ENCODE measurements at regions not wholly inside any gene's neighbourhood (a gene's known extent, or its start where the extent isn't known, plus 50 kb on each side); places are given as distances from the start of the nearest gene placed in this dataset.

- DNase-seq = no peak
Measured at GRCh38 chr5:159602434-159602833, 272.1 kb upstream of the IL12B start.

GRCh38 chr5:159605585-159605984 lies 275.3 kb upstream of the IL12B start:
- no peak for DNase-seq

DNA sequence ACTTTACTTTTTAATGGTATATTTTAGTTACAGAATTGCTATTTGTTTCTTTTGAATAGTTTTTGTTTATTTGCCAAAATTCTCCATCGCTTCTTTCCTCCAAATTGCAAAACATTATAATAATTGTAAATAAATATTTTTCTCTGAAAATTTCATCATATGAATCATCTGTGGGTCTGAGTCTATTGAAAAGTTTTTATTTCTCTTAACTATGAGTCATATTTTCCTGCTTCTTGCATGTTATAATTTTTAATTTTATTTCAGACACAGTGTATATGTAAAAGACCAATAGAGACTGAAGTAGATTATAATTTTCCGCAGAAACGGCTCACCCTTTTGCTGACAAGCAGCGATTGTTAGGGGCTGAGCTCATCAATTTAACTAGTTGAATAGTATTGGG lies 279.1 kb upstream of the IL12B start:
- DNase-seq = no peak

DNA sequence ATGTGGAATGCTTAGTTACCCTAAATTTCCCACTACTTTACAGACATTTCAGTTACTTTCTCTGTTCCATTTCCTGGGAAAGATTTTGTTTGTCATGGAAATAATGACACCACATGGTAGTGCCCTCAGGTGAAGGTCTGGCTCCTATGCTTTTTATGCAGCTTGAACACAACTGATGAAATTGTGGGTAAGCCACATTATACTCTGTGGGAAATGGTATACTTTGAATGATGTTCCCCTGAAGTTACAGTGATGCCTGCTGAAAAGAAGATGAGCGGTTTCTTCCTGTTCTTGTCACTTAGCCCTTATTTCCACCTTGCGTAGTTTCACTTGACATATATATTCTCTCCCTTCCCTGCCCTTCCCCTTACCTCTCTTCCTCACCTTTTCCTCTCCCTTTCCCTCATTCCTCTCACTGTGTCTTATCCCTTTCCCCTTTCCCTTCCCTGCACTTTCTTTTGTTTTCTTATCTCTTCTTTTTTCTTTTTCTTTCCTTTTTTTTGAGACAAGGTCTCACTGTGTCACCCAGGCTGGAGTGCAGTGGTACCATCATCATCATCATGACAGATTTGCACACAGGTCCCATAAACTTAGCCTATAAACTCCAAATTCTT lies 280.8 kb upstream of the IL12B start:
- no peak for DNase-seq

- no peak for DNase-seq
Measured at GRCh38 chr5:159616952-159617351, 286.7 kb upstream of the IL12B start.

GRCh38 chr5:159619826-159620225 lies 289.5 kb upstream of the IL12B start:
- DNase-seq = no peak

DNA sequence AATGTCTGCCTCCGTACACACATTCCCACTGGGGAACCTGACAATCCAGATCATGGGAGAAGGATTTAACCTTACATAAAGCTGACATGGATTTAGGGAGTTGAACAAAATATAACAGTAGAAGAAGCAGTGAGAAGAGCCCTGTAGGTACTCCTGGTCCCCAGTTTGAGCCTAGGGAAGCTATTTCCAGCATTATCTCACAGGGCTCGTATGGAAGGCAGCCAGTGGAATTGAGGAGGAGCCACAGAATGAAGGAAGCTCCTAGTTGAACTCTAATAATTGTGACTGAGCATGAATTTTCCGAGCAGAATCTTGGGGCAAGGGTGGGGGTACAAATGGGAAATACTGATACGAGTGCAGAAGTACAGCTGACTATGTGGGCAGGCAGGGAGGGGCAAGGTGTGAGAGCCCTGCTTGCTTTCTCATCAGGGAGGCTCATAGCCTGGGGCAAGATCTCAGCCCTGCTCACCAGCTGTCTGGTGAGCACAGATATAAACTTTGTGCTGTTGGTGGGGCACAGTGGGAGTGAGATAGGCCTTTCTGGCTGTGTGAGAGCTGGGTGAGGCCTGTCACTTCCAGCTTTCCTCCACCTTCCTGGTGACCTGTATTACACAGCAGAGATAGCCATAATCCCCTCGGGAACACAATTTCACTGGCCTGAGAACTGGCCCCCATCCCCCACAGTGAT lies 290.7 kb upstream of the IL12B start:
- DNase-seq = no peak

DNA sequence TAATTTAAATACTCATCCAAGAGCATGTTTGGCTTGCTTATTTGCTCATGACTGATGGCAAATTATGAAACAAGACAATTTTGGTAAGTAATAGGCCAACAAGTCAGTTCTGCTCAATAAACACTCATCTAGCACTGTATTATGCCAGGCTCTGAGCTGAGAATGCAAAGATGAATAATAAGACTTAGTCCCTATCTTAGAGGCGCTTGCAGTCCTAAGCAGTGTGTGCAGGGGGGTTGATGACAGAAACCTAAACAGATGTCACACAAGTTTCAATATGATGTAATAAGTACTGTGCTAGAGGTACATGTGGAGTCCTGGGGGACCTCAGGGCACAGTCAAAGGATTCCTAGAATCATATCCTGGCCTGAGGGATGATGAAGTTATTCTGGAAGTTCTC lies 287.6 kb upstream of the ADRA1B start:
- no peak for DNase-seq

GRCh38 chr5:159629158-159629557 lies 287.1 kb upstream of the ADRA1B start:
- DNase-seq = no peak

DNA sequence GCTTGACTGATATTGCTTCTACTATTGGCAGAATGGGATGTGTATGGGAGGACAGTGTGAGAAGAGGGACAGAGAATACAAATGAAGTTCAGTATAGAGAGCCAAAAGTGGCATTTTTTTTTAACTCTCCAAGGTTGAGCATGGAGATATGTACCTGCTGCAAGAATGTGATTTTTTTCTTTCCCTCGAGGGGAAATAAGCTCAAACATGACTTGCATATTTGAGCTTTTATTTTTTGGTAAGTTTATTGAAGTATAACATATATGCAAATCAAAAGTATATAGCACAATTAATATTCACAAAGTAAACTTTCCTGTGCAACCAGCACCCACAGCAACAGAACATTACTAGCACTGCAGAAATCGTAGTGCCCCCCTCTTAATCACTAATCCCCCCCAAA lies 285.7 kb upstream of the ADRA1B start:
- DNase-seq = no peak

- no peak for DNase-seq
Measured at GRCh38 chr5:159631001-159631400, 285.3 kb upstream of the ADRA1B start.

- DNase-seq = no peak
Measured at GRCh38 chr5:159632866-159633265, 283.4 kb upstream of the ADRA1B start.

DNA sequence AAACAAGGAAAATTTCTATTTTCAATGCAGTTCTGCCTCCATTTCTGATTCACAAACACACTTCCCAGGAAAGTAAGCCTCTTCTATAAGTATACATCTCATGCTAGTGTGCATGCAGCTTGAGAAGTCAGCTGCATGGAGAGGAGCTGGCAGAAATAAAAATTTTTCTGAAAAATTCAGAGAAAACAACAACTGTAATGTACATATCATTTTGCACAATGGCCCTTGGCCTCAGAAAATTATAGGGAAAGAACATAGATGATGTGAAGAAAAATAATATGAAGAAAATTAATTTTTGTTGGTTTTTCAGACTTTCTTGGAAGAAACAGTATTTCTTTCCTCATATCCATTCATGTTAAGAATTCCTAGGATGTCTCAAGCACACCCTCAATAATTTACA lies 277.8 kb upstream of the ADRA1B start:
- no peak for DNase-seq

GRCh38 chr5:159638954-159639559 lies 277.2 kb upstream of the ADRA1B start:
- DNase-seq = no peak

GRCh38 chr5:159639590-159639989 lies 276.7 kb upstream of the ADRA1B start:
- no peak for DNase-seq

DNA sequence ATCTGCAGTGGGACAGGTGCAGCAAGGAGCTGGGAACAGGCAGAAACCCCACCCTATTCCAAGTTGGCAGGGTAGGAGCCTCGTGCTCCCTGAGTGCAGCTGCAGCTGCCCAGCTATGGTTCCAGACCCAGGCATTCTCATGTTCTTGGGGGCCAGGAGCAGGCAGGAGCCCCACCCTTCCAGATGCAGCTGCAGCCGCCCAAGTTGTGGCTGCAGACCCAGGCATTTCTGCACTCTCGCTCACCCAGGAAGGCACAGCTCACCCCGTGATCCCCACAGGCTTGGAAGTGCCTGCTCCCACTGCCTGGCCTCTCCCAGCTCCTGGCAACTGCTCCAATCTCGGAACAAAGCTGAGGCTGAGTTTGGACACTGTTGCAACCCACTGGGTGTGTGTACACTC lies 275.8 kb upstream of the ADRA1B start:
- no peak for DNase-seq

DNA sequence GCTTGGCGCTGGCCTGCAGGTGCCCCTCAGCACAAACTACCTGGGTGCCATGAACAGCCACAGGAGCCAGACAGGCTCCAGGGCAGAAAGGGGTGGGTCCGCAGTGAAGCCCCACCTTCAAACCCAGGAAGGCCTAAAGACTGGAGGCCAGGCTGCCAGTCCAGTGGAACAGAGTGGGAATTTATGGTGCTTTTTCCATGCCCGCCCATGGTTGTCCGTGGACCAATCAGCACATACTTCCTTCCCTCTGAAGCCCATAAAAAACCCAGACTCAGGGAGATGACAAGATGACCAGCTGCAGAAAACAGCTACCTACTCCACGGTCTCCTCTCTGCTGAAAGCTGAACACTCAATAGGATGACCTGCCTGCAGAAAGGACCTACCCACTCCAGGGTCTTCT lies 275.4 kb upstream of the ADRA1B start:
- DNase-seq = no peak

DNA sequence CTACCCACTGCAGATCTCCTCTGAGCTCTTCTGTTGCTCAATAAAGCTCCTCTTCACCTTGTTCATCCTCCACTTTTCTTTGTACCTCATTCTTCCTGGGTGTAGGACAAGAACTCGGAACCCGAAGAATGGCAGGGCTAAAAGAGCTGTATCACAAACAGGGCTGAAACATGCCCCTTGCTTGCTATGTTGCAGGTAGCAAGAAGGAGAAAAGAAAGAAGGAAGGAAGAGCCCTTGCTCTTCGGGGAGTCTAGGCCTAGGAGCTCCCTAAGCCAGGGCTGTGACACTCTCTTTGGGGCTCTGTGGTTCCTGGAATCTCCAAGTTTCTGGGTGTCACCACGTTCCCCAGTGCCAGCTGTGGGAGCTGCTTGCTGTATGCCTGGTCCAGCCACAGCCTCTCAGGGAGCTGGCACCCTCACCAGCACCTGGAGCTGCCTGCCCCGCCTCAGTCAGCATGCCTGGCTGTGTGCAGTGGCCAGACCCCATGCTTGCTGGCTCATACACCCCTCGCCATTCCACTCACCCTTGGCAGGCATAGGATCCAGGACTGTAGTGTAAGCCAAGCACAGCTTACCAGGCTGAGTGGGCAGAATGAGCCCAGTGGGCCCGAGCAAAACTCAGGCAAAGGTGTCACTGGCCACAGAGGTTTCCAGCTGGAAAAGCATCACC lies 274.8 kb upstream of the ADRA1B start:
- DNase-seq = no peak

GRCh38 chr5:159642379-159642778 lies 273.9 kb upstream of the ADRA1B start:
- DNase-seq = no peak

GRCh38 chr5:159644053-159644452 lies 272.2 kb upstream of the ADRA1B start:
- DNase-seq = no peak

DNA sequence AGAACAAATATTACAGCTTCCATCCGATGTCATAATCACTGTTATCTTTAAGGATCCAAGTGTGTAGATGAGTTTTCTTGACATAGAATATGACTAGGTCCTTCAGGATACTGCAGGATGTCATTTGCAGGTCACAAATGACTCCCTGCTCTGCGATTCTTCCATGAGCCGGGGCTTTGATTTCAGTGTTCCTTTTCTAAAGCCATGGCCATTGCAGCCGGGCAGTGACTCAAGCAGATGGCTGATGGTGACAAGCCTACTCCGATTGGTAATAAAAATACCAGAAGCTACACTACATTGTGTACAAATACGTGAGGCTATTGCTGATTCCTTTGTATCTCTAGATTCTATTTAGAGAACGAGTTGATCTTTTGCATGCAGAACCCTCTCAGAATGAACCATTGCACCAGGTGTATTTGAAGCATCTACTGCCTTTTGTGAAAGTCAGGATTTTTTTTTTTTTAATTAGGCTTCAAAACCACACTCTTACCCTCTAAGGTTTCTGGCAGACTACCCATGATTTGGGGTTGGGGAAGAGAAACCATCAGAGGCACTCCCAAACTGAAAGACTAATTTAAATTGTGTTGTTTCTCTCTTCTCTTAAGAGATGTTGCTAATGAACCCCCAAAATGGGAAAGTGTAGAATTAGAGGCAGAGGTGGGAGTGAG lies 271.0 kb upstream of the ADRA1B start:
- no peak for DNase-seq

DNA sequence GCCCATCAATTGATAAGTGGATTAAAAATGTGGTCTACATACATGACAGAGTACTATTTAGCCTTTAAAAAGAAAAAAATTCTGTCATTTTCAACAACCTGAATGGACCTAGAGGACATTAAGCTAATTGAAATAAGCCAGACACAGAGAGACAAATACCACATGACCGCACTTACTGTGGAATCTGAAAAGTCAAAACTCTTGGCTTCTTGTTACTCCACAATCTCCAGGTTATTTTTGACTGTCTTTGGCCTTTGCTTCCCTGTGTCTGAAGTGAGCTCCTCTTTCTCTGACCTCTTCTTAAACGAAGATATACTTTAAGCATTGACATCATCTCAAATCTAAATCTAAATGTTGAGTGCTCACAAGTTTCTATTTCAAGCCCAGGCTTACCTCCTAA lies 265.5 kb upstream of the ADRA1B start:
- DNase-seq = no peak

DNA sequence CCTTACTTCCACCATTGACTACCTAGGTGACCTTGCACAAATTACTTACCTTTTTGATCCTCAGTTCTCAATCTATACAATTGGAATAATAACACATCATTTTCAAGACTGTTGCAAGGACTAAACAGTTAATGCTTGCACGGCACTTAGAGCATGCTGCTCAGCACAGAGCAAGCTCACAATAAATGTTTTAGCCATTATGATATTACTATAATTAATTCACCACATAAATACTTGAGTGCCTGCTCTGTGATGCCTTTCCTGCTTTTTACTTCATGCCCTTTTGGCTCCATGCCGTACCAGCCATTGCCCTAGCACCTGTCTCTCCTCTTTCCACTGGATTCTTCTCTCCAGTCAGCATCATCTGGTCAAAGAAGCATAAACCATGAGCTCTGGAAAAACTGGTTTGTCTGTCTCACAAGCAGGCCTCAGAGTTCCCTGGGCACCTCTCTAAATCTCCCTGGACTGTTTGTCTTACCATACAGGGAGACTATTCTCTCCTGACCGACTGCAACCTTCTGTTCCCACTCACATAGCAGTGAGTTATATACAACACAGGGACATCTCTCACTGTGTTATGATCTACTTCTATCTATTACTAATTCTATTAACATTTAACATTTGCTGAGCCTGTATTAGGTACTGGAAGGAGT lies 260.4 kb upstream of the ADRA1B start:
- no peak for DNase-seq
